ENCODE measurements at regions not wholly inside any gene's neighbourhood (a gene's known extent, or its start where the extent isn't known, plus 50 kb on each side); places are given as distances from the start of the nearest gene placed in this dataset.

DNA sequence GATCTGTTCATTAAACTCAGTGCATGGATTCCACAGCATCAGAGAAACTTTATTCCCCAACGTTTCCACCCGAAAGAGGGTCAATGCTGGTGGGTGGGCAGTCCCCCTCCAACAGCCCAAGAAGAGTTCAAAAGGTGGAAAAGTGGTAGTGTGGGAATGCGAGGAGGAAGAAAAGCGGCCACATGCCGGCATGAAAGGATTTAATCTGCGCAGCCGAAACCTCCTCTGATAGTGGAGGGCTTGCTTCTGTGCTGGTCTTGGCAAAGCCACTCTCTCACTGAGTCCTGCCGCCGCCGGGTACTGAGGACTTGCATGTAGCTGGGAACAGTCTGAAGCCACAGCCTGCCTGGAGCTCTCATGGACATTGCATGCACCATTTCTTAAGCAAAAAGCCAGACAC is 136.2 kb upstream of the ZNF536 start:
- no peak for DNase-seq
- TF ChIP-seq, protein P1, sequence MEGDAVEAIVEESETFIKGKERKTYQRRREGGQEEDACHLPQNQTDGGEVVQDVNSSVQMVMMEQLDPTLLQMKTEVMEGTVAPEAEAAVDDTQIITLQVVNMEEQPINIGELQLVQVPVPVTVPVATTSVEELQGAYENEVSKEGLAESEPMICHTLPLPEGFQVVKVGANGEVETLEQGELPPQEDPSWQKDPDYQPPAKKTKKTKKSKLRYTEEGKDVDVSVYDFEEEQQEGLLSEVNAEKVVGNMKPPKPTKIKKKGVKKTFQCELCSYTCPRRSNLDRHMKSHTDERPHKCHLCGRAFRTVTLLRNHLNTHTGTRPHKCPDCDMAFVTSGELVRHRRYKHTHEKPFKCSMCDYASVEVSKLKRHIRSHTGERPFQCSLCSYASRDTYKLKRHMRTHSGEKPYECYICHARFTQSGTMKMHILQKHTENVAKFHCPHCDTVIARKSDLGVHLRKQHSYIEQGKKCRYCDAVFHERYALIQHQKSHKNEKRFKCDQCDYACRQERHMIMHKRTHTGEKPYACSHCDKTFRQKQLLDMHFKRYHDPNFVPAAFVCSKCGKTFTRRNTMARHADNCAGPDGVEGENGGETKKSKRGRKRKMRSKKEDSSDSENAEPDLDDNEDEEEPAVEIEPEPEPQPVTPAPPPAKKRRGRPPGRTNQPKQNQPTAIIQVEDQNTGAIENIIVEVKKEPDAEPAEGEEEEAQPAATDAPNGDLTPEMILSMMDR (IDR thresholded peaks at IDR 0.05; ENCODE audit: partially characterized antibody, unreplicated experiment) = no peak
- Mint-ChIP-seq H3K9me3 (ENCODE audit: unreplicated experiment) (peaks cover 5% of the 10 kb centered on the region), H3K4me1 (ENCODE audit: low read depth, unreplicated experiment) (peaks cover 2% of the 10 kb centered on the region), H3K4me3 (ENCODE audit: unreplicated experiment) (no peak overlapping the region), H3K27ac (ENCODE audit: unreplicated experiment) (no peak overlapping the region), H3K27me3 (ENCODE audit: unreplicated experiment) (peaks cover 2% of the 10 kb centered on the region), H3K36me3 (ENCODE audit: unreplicated experiment) (no peaks in the 10 kb centered on the region)

DNA sequence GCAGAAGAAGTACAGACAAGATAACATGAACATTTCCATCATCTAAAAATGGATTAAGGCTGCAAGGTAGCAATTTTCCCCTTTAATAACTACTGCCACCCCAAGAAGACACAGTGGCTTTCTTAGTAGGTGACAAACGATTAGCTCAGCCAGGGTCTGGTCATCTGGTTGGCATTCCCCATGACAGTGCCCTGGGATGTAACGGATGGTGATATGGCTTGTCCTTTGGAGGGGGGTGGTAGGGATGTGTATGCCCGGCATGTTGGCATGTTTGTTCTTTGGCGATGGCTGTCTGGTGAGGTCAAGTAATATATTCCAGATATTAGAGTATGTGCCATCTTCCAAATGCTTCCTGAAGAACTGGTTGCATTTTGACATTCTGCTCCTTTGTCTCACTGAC is 135.6 kb upstream of the ZNF536 start:
- Mint-ChIP-seq H3K36me3 (ENCODE audit: unreplicated experiment) (no peaks in the 10 kb centered on the region), H3K27ac (ENCODE audit: unreplicated experiment) (no peak overlapping the region), H3K9me3 (ENCODE audit: unreplicated experiment) (peaks cover 5% of the 10 kb centered on the region), H3K27me3 (ENCODE audit: unreplicated experiment) (peaks cover 3% of the 10 kb centered on the region), H3K4me3 (ENCODE audit: unreplicated experiment) (no peak overlapping the region), H3K4me1 (ENCODE audit: low read depth, unreplicated experiment) (no peaks in the 10 kb centered on the region)
- DNase-seq = no peak
- TF ChIP-seq, protein P1 (IDR thresholded peaks at IDR 0.05; ENCODE audit: partially characterized antibody, unreplicated experiment) = no peak

DNA sequence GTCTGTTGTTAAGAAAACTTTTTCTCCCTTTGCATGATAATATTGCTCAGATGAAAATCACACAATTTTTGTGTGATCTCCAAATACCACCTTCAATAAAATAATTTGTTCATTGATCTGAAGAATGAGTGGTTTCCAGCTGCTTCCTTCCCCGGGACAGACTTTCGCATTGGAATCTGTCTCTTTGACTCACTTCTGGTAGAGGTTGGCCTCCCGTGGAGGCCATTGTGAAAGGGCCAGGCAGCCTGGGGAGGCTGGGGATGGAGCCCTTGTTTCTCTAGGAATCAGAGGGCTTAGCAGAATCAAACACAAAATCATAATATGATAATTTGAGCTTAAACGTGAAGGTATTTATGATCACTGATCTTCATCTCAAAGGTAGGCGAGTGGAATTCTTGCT is 135.0 kb upstream of the ZNF536 start:
- peaks cover 5% of the 10 kb centered on the region for H3K9me3 Mint-ChIP-seq (ENCODE audit: unreplicated experiment)
- no peaks in the 10 kb centered on the region for H3K36me3 Mint-ChIP-seq (ENCODE audit: unreplicated experiment)
- H3K27me3 Mint-ChIP-seq (ENCODE audit: unreplicated experiment) = peaks cover 4% of the 10 kb centered on the region
- no peaks in the 10 kb centered on the region for H3K4me1 Mint-ChIP-seq (ENCODE audit: low read depth, unreplicated experiment)
- no peak for DNase-seq
- no peak overlapping the region for H3K4me3 Mint-ChIP-seq (ENCODE audit: unreplicated experiment)
- H3K27ac Mint-ChIP-seq (ENCODE audit: unreplicated experiment) = no peak overlapping the region
- TF ChIP-seq, protein P1 (IDR thresholded peaks at IDR 0.05; ENCODE audit: partially characterized antibody, unreplicated experiment) = no peak

DNA sequence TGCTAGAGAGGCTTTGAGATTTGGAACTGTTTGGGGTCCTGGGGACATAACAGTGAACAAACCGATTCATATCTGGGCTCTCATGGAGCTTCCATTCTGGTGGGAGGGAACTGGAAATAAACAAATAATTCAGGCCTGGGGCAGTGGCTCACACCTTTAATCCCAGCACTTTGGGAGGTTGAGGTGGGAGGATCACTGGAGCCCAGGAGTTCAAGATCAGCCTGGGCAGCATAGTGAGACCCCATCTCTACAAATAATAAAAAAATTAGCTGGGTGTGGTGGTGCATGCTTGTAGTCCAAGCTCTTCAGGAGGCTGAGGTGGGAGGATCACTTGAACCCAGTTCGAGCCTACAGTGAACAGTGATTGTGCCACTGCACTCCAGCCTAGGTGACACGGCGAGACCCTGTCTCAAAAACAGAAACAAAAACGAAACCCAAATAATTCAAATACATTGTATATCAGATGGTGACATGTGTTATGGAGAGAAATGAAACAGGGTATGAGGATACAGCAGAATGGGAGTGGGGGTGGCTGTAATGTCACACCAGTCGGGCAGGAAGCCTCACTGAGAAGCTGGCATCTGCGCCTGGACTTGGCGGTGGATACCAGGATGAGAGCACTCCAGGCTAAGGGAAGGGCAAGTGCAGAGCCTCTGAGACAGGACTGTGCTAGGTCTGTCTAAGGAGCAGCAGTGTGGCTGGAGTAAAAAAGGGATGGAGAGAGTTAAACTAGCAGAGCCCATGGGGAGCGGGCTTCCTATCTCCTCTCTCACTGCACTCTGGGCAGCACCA is 131.1 kb upstream of the ZNF536 start:
- no peak overlapping the region for H3K4me3 Mint-ChIP-seq (ENCODE audit: unreplicated experiment)
- H3K36me3 Mint-ChIP-seq (ENCODE audit: unreplicated experiment) = no peaks in the 10 kb centered on the region
- no peak overlapping the region for H3K27ac Mint-ChIP-seq (ENCODE audit: unreplicated experiment)
- peaks cover 5% of the 10 kb centered on the region for H3K9me3 Mint-ChIP-seq (ENCODE audit: unreplicated experiment)
- H3K4me1 Mint-ChIP-seq (ENCODE audit: low read depth, unreplicated experiment) = peaks cover 6% of the 10 kb centered on the region
- no peak for DNase-seq
- H3K27me3 Mint-ChIP-seq (ENCODE audit: unreplicated experiment) = peaks cover 7% of the 10 kb centered on the region
- TF ChIP-seq, protein P1 (IDR thresholded peaks at IDR 0.05; ENCODE audit: partially characterized antibody, unreplicated experiment) = no peak

DNA sequence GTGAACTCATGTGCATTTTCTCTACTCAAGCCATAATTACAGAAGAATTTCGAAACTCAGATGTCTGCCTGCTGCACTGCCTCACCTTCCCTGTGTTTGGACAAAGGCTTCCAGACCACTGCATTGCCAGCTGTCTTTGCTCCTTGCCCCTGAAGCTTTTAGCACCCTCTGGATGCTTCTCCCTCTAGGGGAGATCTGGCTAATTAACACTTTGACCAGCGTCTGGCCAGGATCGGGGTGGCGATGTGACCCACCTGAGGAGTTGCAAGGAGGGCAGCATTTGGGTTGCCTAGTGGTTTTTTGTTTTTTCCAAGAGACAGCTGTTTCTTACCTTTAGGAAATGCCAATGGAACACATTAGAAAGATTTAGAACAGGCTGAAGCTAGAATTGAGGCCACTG is 127.7 kb upstream of the ZNF536 start:
- Mint-ChIP-seq H3K9me3 (ENCODE audit: unreplicated experiment) (peaks cover 5% of the 10 kb centered on the region), H3K27me3 (ENCODE audit: unreplicated experiment) (peaks cover 6% of the 10 kb centered on the region), H3K27ac (ENCODE audit: unreplicated experiment) (no peak overlapping the region), H3K36me3 (ENCODE audit: unreplicated experiment) (no peaks in the 10 kb centered on the region), H3K4me3 (ENCODE audit: unreplicated experiment) (no peak overlapping the region), H3K4me1 (ENCODE audit: low read depth, unreplicated experiment) (peaks cover 6% of the 10 kb centered on the region)
- TF ChIP-seq, protein P1 (IDR thresholded peaks at IDR 0.05; ENCODE audit: partially characterized antibody, unreplicated experiment) = no peak
- DNase-seq = no peak
